HL-60 (cell line): ENCODE measurements at regions not wholly inside any gene's neighbourhood (a gene's known extent, or its start where the extent isn't known, plus 50 kb on each side); places are given as distances from the start of the nearest gene placed in this dataset.

ENCODE experiments used
- GABPA ChIP-seq: IDR thresholded peaks from 2 replicates; pipeline ENCODE4 v1.6.1; 2012; ENCODE audit warnings: low read depth
- POLR2AphosphoS5 ChIP-seq: IDR thresholded peaks from 2 replicates; pipeline ENCODE4 v1.6.1; 2012; ENCODE audit warnings: low read depth
- TF ChIP-seq, protein P1 (sequence below): IDR thresholded peaks from one replicate; pipeline ENCODE4 v1.5.1; 2011; ENCODE audit warnings: low read length, control low read depth, inconsistent platforms; ENCODE audit not compliant: insufficient read depth
- TF ChIP-seq, protein P2 (sequence below): IDR thresholded peaks from 2 replicates; pipeline ENCODE4 v1.6.1; 2012; ENCODE audit warnings: low read depth; ENCODE audit not compliant: insufficient replicate concordance

DNA sequence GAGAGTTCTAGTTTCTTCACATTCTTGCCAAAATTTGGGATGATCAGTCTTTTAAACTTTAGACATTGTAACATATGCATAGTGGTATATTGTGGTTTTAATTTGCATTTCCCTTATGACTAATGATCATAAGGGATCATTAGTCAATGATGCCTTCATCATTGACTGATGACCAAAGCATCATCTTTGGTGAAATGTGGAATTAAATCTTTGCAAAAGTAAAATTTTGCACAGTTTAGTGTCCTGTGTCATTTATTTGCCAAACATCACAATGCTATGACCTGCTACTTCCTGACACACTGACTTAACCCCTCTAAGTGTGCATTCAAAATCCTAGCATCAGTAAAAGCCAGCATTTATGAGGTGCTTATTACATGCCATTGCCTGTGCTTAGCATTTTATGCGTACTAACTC is 58.9 kb upstream of the SLC1A4 start:
- TF ChIP-seq, protein P1, sequence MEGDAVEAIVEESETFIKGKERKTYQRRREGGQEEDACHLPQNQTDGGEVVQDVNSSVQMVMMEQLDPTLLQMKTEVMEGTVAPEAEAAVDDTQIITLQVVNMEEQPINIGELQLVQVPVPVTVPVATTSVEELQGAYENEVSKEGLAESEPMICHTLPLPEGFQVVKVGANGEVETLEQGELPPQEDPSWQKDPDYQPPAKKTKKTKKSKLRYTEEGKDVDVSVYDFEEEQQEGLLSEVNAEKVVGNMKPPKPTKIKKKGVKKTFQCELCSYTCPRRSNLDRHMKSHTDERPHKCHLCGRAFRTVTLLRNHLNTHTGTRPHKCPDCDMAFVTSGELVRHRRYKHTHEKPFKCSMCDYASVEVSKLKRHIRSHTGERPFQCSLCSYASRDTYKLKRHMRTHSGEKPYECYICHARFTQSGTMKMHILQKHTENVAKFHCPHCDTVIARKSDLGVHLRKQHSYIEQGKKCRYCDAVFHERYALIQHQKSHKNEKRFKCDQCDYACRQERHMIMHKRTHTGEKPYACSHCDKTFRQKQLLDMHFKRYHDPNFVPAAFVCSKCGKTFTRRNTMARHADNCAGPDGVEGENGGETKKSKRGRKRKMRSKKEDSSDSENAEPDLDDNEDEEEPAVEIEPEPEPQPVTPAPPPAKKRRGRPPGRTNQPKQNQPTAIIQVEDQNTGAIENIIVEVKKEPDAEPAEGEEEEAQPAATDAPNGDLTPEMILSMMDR: no peak
- TF ChIP-seq POLR2AphosphoS5: no peak
- no peak for TF ChIP-seq GABPA
- TF ChIP-seq, protein P2, sequence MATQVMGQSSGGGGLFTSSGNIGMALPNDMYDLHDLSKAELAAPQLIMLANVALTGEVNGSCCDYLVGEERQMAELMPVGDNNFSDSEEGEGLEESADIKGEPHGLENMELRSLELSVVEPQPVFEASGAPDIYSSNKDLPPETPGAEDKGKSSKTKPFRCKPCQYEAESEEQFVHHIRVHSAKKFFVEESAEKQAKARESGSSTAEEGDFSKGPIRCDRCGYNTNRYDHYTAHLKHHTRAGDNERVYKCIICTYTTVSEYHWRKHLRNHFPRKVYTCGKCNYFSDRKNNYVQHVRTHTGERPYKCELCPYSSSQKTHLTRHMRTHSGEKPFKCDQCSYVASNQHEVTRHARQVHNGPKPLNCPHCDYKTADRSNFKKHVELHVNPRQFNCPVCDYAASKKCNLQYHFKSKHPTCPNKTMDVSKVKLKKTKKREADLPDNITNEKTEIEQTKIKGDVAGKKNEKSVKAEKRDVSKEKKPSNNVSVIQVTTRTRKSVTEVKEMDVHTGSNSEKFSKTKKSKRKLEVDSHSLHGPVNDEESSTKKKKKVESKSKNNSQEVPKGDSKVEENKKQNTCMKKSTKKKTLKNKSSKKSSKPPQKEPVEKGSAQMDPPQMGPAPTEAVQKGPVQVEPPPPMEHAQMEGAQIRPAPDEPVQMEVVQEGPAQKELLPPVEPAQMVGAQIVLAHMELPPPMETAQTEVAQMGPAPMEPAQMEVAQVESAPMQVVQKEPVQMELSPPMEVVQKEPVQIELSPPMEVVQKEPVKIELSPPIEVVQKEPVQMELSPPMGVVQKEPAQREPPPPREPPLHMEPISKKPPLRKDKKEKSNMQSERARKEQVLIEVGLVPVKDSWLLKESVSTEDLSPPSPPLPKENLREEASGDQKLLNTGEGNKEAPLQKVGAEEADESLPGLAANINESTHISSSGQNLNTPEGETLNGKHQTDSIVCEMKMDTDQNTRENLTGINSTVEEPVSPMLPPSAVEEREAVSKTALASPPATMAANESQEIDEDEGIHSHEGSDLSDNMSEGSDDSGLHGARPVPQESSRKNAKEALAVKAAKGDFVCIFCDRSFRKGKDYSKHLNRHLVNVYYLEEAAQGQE: no peak
